Uterus (tissue), 2 donors: ENCODE measurements at regions not wholly inside any gene's neighbourhood (a gene's known extent, or its start where the extent isn't known, plus 50 kb on each side); places are given as distances from the start of the nearest gene placed in this dataset.

Source experiments
- CTCF ChIP-seq, 4 experiments: fragments of 200-600 bp in 2 of 4; fragments of 450-650 bp in 2 of 4; sonication (generic) in 2 of 4; IDR thresholded peaks; one replicate each; pipeline ENCODE4 v1.5.1; 2016 to 2019; ENCODE audit warnings: antibody characterized with exemption in 4 of 4, mild to moderate bottlenecking in 2 of 4, moderate library complexity in 1 of 4
- POLR2A ChIP-seq, 2 donors: fragments of 450-650 bp; IDR thresholded peaks; one replicate each; pipeline ENCODE4 v1.6.1; 2016; ENCODE audit warnings: antibody characterized with exemption in 2 of 2, mild to moderate bottlenecking in 1 of 2, moderate library complexity in 1 of 2

- no peak for TF ChIP-seq POLR2A (IDR thresholded peaks at IDR 0.05)
- no peak for TF ChIP-seq CTCF (IDR thresholded peaks at IDR 0.05)
Measured at GRCh38 chr18:39496986-39497385, 1931.4 kb upstream of the CELF4 start.
